HCT116 (cell line): ENCODE measurements at regions not wholly inside any gene's neighbourhood (a gene's known extent, or its start where the extent isn't known, plus 50 kb on each side); places are given as distances from the start of the nearest gene placed in this dataset.

Experiments
- EZH2 ChIP-seq: fragments of 200-600 bp; sonication (generic); IDR thresholded peaks from 2 replicates; pipeline ENCODE4 v1.6.1; 2017; ENCODE audit warnings: antibody characterized with exemption, mixed run types
- EZH2phosphoT487 ChIP-seq: fragments of 200-600 bp; IDR thresholded peaks from 2 replicates; pipeline ENCODE4 v1.6.1; 2018; ENCODE audit warnings: antibody characterized with exemption, borderline replicate concordance
- FOSL1 ChIP-seq: IDR thresholded peaks from 2 replicates; pipeline ENCODE4 v1.6.1; 2012; ENCODE audit warnings: low read depth
- JUND ChIP-seq: IDR thresholded peaks from 2 replicates; pipeline ENCODE4 v1.6.1; 2012
- MAX ChIP-seq: IDR thresholded peaks from 2 replicates; pipeline ENCODE4 v1.6.1; 2012
- POLR2A ChIP-seq: IDR thresholded peaks from 2 replicates; pipeline ENCODE4 v1.7.0; 2011; ENCODE audit warnings: borderline replicate concordance; ENCODE audit not compliant: insufficient read depth, insufficient read length; ENCODE audit errors: extremely low read depth
- POLR2AphosphoS5 ChIP-seq: IDR thresholded peaks from 2 replicates; pipeline ENCODE4 v1.6.1; 2011; ENCODE audit warnings: mild to moderate bottlenecking, low read depth, low read length, moderate library complexity
- SP1 ChIP-seq: IDR thresholded peaks from 2 replicates; pipeline ENCODE4 v1.6.1; 2012; ENCODE audit warnings: low read depth
- TCF7L2 ChIP-seq: IDR thresholded peaks from 2 replicates; pipeline ENCODE4 v1.7.0; 2011; ENCODE audit warnings: borderline replicate concordance, inconsistent platforms; ENCODE audit not compliant: insufficient read depth, insufficient read length; ENCODE audit errors: extremely low read depth
- TF ChIP-seq, protein P1 (sequence below), 3 experiments: fragments of 200-600 bp in 1 of 3; sonication (generic) in 1 of 3; IDR thresholded peaks in 2 of 3; conservative IDR thresholded peaks in 1 of 3; 2 replicates each; pipeline ENCODE4 v1.5.1; 2012 to 2017; ENCODE audit warnings: low read depth in 2 of 3, low read length in 2 of 3, antibody characterized with exemption in 1 of 3, borderline replicate concordance in 1 of 3, control low read depth in 1 of 3, mild to moderate bottlenecking in 1 of 3, mixed read lengths in 1 of 3, mixed run types in 1 of 3, moderate library complexity in 1 of 3; ENCODE audit not compliant: insufficient read depth in 1 of 3
- TF ChIP-seq, protein P2 (sequence below): IDR thresholded peaks from 2 replicates; pipeline ENCODE4 v1.6.1; 2011; ENCODE audit warnings: mild to moderate bottlenecking, low read length, moderate library complexity; ENCODE audit not compliant: insufficient replicate concordance; ENCODE audit errors: extremely low read depth

DNA sequence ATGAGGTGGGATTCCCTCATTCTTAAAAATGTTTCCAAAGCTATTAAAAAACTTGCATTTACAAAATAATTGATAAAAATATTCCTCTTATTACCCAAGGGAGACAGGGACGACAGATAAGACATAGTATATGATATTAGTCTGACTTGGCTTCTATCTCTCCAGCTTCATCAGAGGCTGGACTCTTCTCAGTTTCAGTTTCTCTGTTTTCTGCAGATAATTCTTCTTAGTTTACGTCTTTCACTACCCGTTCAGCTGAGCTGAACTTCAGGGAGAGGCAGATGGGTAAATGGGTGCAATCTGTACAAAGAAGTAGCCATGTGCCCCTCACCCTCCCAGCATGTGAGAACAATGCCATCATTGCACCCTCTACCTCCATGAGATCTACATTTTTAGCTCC lies 214.0 kb upstream of the SLIT2 start:
- TF ChIP-seq FOSL1 = no peak
- TF ChIP-seq, protein P1, sequence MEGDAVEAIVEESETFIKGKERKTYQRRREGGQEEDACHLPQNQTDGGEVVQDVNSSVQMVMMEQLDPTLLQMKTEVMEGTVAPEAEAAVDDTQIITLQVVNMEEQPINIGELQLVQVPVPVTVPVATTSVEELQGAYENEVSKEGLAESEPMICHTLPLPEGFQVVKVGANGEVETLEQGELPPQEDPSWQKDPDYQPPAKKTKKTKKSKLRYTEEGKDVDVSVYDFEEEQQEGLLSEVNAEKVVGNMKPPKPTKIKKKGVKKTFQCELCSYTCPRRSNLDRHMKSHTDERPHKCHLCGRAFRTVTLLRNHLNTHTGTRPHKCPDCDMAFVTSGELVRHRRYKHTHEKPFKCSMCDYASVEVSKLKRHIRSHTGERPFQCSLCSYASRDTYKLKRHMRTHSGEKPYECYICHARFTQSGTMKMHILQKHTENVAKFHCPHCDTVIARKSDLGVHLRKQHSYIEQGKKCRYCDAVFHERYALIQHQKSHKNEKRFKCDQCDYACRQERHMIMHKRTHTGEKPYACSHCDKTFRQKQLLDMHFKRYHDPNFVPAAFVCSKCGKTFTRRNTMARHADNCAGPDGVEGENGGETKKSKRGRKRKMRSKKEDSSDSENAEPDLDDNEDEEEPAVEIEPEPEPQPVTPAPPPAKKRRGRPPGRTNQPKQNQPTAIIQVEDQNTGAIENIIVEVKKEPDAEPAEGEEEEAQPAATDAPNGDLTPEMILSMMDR (IDR thresholded peaks at IDR 0.05 in 2 of 3, conservative IDR thresholded peaks at IDR 0.05 in 1 of 3; ENCODE audit: borderline replicate concordance in 1 of 3, insufficient read depth in 1 of 3, low read depth in 2 of 3, low read length in 2 of 3) = no peak
- no peak for TF ChIP-seq EZH2phosphoT487
- TF ChIP-seq TCF7L2 = no peak
- TF ChIP-seq, protein P2, sequence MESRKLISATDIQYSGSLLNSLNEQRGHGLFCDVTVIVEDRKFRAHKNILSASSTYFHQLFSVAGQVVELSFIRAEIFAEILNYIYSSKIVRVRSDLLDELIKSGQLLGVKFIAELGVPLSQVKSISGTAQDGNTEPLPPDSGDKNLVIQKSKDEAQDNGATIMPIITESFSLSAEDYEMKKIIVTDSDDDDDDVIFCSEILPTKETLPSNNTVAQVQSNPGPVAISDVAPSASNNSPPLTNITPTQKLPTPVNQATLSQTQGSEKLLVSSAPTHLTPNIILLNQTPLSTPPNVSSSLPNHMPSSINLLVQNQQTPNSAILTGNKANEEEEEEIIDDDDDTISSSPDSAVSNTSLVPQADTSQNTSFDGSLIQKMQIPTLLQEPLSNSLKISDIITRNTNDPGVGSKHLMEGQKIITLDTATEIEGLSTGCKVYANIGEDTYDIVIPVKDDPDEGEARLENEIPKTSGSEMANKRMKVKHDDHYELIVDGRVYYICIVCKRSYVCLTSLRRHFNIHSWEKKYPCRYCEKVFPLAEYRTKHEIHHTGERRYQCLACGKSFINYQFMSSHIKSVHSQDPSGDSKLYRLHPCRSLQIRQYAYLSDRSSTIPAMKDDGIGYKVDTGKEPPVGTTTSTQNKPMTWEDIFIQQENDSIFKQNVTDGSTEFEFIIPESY = no peak
- no peak for TF ChIP-seq SP1
- TF ChIP-seq EZH2 = no peak
- no peak for TF ChIP-seq POLR2AphosphoS5
- TF ChIP-seq MAX = no peak
- TF ChIP-seq POLR2A = no peak
- no peak for TF ChIP-seq JUND
